H9 (cell line): ENCODE measurements at regions not wholly inside any gene's neighbourhood (a gene's known extent, or its start where the extent isn't known, plus 50 kb on each side); places are given as distances from the start of the nearest gene placed in this dataset.

ENCODE experiments used
- DNase-seq: peaks from one replicate; pipeline ENCODE4 v3.0.0-alpha.2; 2017
- H2AFZ ChIP-seq: one replicate; pipeline ENCODE4 v1.6.1; 2013; ENCODE audit warnings: mild to moderate bottlenecking, low read length, control low read depth, moderate library complexity
- H2AK5ac ChIP-seq: 2 replicates; pipeline ENCODE4 v1.6.1; 2013; ENCODE audit warnings: low read length, control low read depth, mixed read lengths; ENCODE audit not compliant: insufficient read length
- H2BK120ac ChIP-seq: one replicate; pipeline ENCODE4 v1.6.1; 2013; ENCODE audit warnings: low read depth, mild to moderate bottlenecking, low read length, control low read depth, inconsistent platforms; ENCODE audit not compliant: poor library complexity, severe bottlenecking
- H2BK12ac ChIP-seq: 2 replicates; pipeline ENCODE4 v1.6.1; 2013; ENCODE audit warnings: low read length, control low read depth, mixed read lengths, low read depth; ENCODE audit not compliant: insufficient read length
- H2BK15ac ChIP-seq: 2 replicates; pipeline ENCODE4 v1.6.1; 2013; ENCODE audit warnings: low read depth, low read length, control low read depth
- H2BK20ac ChIP-seq: one replicate; pipeline ENCODE4 v1.6.1; 2013; ENCODE audit warnings: low read depth, mild to moderate bottlenecking, low read length, control low read depth, inconsistent platforms; ENCODE audit not compliant: poor library complexity, severe bottlenecking
- H2BK5ac ChIP-seq: 2 replicates; pipeline ENCODE4 v1.6.1; 2013; ENCODE audit warnings: low read length, control low read depth, mixed read lengths; ENCODE audit not compliant: insufficient read length
- H3K14ac ChIP-seq: 2 replicates; pipeline ENCODE4 v1.6.1; 2013; ENCODE audit warnings: low read length, control low read depth; ENCODE audit not compliant: insufficient read depth
- H3K18ac ChIP-seq: 2 replicates; pipeline ENCODE4 v1.6.1; 2013; ENCODE audit warnings: low read depth, mild to moderate bottlenecking, mixed read lengths, low read length, control low read depth; ENCODE audit not compliant: insufficient read length
- H3K23ac ChIP-seq: 2 replicates; pipeline ENCODE4 v1.6.1; 2013; ENCODE audit warnings: low read length, control low read depth, mixed read lengths, low read depth; ENCODE audit not compliant: insufficient read length
- H3K23me2 ChIP-seq: 2 replicates; pipeline ENCODE4 v1.6.1; 2013; ENCODE audit warnings: low read depth, mild to moderate bottlenecking, mixed read lengths, low read length, control low read depth; ENCODE audit not compliant: insufficient read length, poor library complexity, severe bottlenecking
- H3K27ac ChIP-seq: 2 replicates; pipeline ENCODE4 v1.5.1; 2013; ENCODE audit warnings: low read length, control low read depth, mixed read lengths, low read depth; ENCODE audit not compliant: insufficient read length
- H3K27me3 ChIP-seq: 2 replicates; pipeline ENCODE4 v1.6.1; 2013; ENCODE audit warnings: low read length, control low read depth, inconsistent platforms; ENCODE audit not compliant: insufficient read depth
- H3K4ac ChIP-seq: 2 replicates; pipeline ENCODE4 v1.6.1; 2013; ENCODE audit warnings: low read depth, mild to moderate bottlenecking, control low read depth, inconsistent platforms, low read length, moderate library complexity
- H3K4me1 ChIP-seq: 2 replicates; pipeline ENCODE4 v1.6.1; 2013; ENCODE audit warnings: low read length, control low read depth, inconsistent platforms; ENCODE audit not compliant: insufficient read depth
- H3K4me2 ChIP-seq: 2 replicates; pipeline ENCODE4 v1.6.1; 2013; ENCODE audit warnings: low read length, control low read depth, mixed read lengths; ENCODE audit not compliant: insufficient read length, insufficient read depth
- H3K56ac ChIP-seq: 2 replicates; pipeline ENCODE4 v1.6.1; 2013; ENCODE audit warnings: low read depth, mild to moderate bottlenecking, mixed read lengths, low read length, control low read depth; ENCODE audit not compliant: insufficient read length
- H3K79me1 ChIP-seq: 2 replicates; pipeline ENCODE4 v1.6.1; 2013; ENCODE audit warnings: low read depth, mild to moderate bottlenecking, moderate library complexity, low read length, control low read depth, inconsistent platforms; ENCODE audit not compliant: insufficient read depth, poor library complexity, severe bottlenecking
- H3K79me2 ChIP-seq: 2 replicates; pipeline ENCODE4 v1.6.1; 2013; ENCODE audit warnings: low read length, control low read depth, inconsistent platforms; ENCODE audit not compliant: insufficient read depth
- H3K9ac ChIP-seq: 2 replicates; pipeline ENCODE4 v1.6.1; 2013; ENCODE audit warnings: low read length, control low read depth, mixed read lengths; ENCODE audit not compliant: insufficient read length; ENCODE audit errors: extremely low read depth
- H3K9me3 ChIP-seq: one replicate; pipeline ENCODE4 v1.6.1; 2013; ENCODE audit warnings: low read depth, low read length, inconsistent platforms; ENCODE audit not compliant: control insufficient read depth
- H3T11ph ChIP-seq: one replicate; pipeline ENCODE4 v1.6.1; 2013; ENCODE audit warnings: mild to moderate bottlenecking, low read length, control low read depth, inconsistent platforms
- H4K20me1 ChIP-seq: one replicate; pipeline ENCODE4 v1.6.1; 2013; ENCODE audit not compliant: control insufficient read depth, insufficient read length, insufficient read depth
- H4K5ac ChIP-seq: 2 replicates; pipeline ENCODE4 v1.6.1; 2013; ENCODE audit warnings: low read depth, mild to moderate bottlenecking, mixed read lengths, low read length, control low read depth; ENCODE audit not compliant: insufficient read length
- H4K8ac ChIP-seq: replicated peaks from 2 replicates; pipeline ENCODE4 v1.6.1; 2013; ENCODE audit warnings: low read length, control low read depth, mixed read lengths, low read depth; ENCODE audit not compliant: insufficient read length
- H4K91ac ChIP-seq: 2 replicates; pipeline ENCODE4 v1.6.1; 2013; ENCODE audit warnings: low read depth, mild to moderate bottlenecking, moderate library complexity, mixed read lengths, low read length, control low read depth; ENCODE audit not compliant: insufficient read length
- H3K27ac Mint-ChIP-seq, 3 experiments: 2 replicates in 2 of 3; 3 replicates in 1 of 3; pipeline ENCODE4 v1.8.0; 2020 to 2021; ENCODE audit warnings: mixed read lengths in 3 of 3, mild to moderate bottlenecking in 1 of 3, moderate library complexity in 1 of 3
- H3K27me3 Mint-ChIP-seq: 2 replicates; pipeline ENCODE4 v1.8.0; 2021; ENCODE audit warnings: low read depth, mild to moderate bottlenecking, moderate library complexity, mixed read lengths
- H3K36me3 Mint-ChIP-seq, 3 experiments: 2 replicates in 2 of 3; 3 replicates in 1 of 3; pipeline ENCODE4 v1.8.0; 2020 to 2021; ENCODE audit warnings: low read depth in 3 of 3, mixed read lengths in 3 of 3; ENCODE audit not compliant: insufficient read depth in 1 of 3
- H3K4me1 Mint-ChIP-seq, 2 experiments: 2 replicates each; pipeline ENCODE4 v1.8.0; 2020; ENCODE audit warnings: mixed read lengths in 2 of 2
- H3K4me3 Mint-ChIP-seq, 2 experiments: 2 replicates in 1 of 2; 3 replicates in 1 of 2; pipeline ENCODE4 v1.8.0; 2020 to 2021; ENCODE audit warnings: mild to moderate bottlenecking in 2 of 2, mixed read lengths in 2 of 2, moderate library complexity in 1 of 2
- H3K9me3 Mint-ChIP-seq, 2 experiments: 2 replicates in 1 of 2; 3 replicates in 1 of 2; pipeline ENCODE4 v1.8.0; 2020; ENCODE audit warnings: mild to moderate bottlenecking in 2 of 2, mixed read lengths in 2 of 2, moderate library complexity in 1 of 2
- CTCF ChIP-seq: fragments of 200-600 bp; sonication (generic); conservative IDR thresholded peaks from 3 replicates; pipeline ENCODE4 v1.8.0; 2021; ENCODE audit warnings: antibody characterized with exemption, mild to moderate bottlenecking
- WGBS: extraction: QIAGEN DNeasy Blood & Tissue Kit; methylation state at CpG from one replicate; pipeline ENCODE4 v1.1.7; 2013; ENCODE audit warnings: missing lambda C conversion rate, low lambda C conversion rate, mixed read lengths; ENCODE audit not compliant: insufficient read length; ENCODE audit errors: extremely low coverage; 5-methylcytosine and 5-hydroxymethylcytosine counted together

GRCh38 chr1:83098131-83098530 lies 900.8 kb downstream of the TTLL7 start:
- H3K79me2 ChIP-seq = no peaks in the 10 kb centered on the region
- DNase-seq = no peak
- H3K4ac ChIP-seq = no peak overlapping the region
- H3K27me3 ChIP-seq = no peaks in the 10 kb centered on the region
- WGBS = no CpG with 5 or more reads among the region's 3 CpGs
- no peak overlapping the region for H3K18ac ChIP-seq
- no peaks in the 10 kb centered on the region for H3K79me1 ChIP-seq
- no peaks in the 10 kb centered on the region for H3K4me1 ChIP-seq
- H4K8ac ChIP-seq = no peak overlapping the region
- H4K20me1 ChIP-seq = no peaks in the 10 kb centered on the region
- no peak overlapping the region for H3K9ac ChIP-seq
- H4K5ac ChIP-seq = no peak overlapping the region
- H3K36me3 Mint-ChIP-seq = peaks cover 0 to 3% (median 2%) of the 10 kb centered on the region in 3 experiments; a peak in 2 of 7 replicates
- H2BK5ac ChIP-seq = no peak overlapping the region
- H4K91ac ChIP-seq = no peak overlapping the region
- H3K9me3 ChIP-seq = no peaks in the 10 kb centered on the region
- H2BK120ac ChIP-seq = no peak overlapping the region
- no peak overlapping the region for H2AK5ac ChIP-seq
- no peak overlapping the region for H3K56ac ChIP-seq
- no peak overlapping the region for H3K27ac ChIP-seq
- H3K4me1 Mint-ChIP-seq = peaks cover 8 to 10% of the 10 kb centered on the region in 2 experiments
- TF ChIP-seq CTCF = no peak
- H3K27ac Mint-ChIP-seq = no peak overlapping the region
- no peak overlapping the region for H2BK15ac ChIP-seq
- no peak overlapping the region for H3T11ph ChIP-seq
- H2BK20ac ChIP-seq = no peak overlapping the region
- H2BK12ac ChIP-seq = no peak overlapping the region
- H3K9me3 Mint-ChIP-seq = 0 out of 5 replicates have a peak, but pooled peaks cover 0 to 2% of the 10 kb centered on the region in 2 experiments
- no peak overlapping the region for H2AFZ ChIP-seq
- H3K4me3 Mint-ChIP-seq = no peak overlapping the region
- no peak overlapping the region for H3K14ac ChIP-seq
- no peak overlapping the region for H3K23ac ChIP-seq
- no peaks in the 10 kb centered on the region for H3K23me2 ChIP-seq
- H3K27me3 Mint-ChIP-seq = no peaks in the 10 kb centered on the region
- H3K4me2 ChIP-seq = no peak overlapping the region
